ENCODE measurements at regions not wholly inside any gene's neighbourhood (a gene's known extent, or its start where the extent isn't known, plus 50 kb on each side); places are given as distances from the start of the nearest gene placed in this dataset.
A peak's percentile ranks its signal among the peaks of the same experiment; 100 is the strongest.
"Not testable (repeated sequence)": the region's sequence is repeated elsewhere in the genome, so short reads cannot be mapped to it uniquely, and the experiment has no call there.

- not testable (repeated sequence) for H2BK5ac ChIP-seq (ENCODE audit: low read length); H3K9me3 ChIP-seq (replicated peaks in 1 of 2; ENCODE audit: control insufficient read depth in 2 of 2, insufficient read depth in 1 of 2, low read depth in 1 of 2, low read length in 2 of 2); H2AFZ ChIP-seq (ENCODE audit: low read length); H4K91ac ChIP-seq (ENCODE audit: low read depth, low read length, poor library complexity); H2BK15ac ChIP-seq (ENCODE audit: low read length); H3K27me3 ChIP-seq (ENCODE audit: control insufficient read depth in 3 of 3, insufficient read depth in 3 of 3, low read depth in 1 of 3, low read length in 3 of 3); H3K4ac ChIP-seq (ENCODE audit: low read length); H3K4me1 ChIP-seq (ENCODE audit: control insufficient read depth in 2 of 2, insufficient read depth in 1 of 2, low read depth in 1 of 2, low read length in 2 of 2); H4K8ac ChIP-seq (ENCODE audit: low read depth, low read length); DNase-seq (ENCODE audit: low spot score); H3K14ac ChIP-seq (ENCODE audit: low read length); H3K4me2 ChIP-seq (ENCODE audit: insufficient read depth, low read length, poor library complexity, severe bottlenecking); H2AK5ac ChIP-seq (ENCODE audit: low read depth, low read length); H2BK120ac ChIP-seq (ENCODE audit: low read depth, low read length); H2BK12ac ChIP-seq (ENCODE audit: low read length); H3K27ac ChIP-seq (replicated peaks; ENCODE audit: low read length); H3K23ac ChIP-seq (ENCODE audit: low read depth, low read length, poor library complexity); H3K79me1 ChIP-seq (ENCODE audit: low read depth, low read length); H3K4me3 ChIP-seq (ENCODE audit: low read length in 2 of 2); H3K36me3 ChIP-seq (replicated peaks in 1 of 2; ENCODE audit: control insufficient read depth in 2 of 2, insufficient read depth in 2 of 2, low read length in 2 of 2); H3K18ac ChIP-seq (ENCODE audit: low read length); H3K9ac ChIP-seq (ENCODE audit: low read depth, low read length, poor library complexity)
- no CpG with 5 or more reads among the region's 6 CpGs for WGBS, 2 donors (ENCODE audit: extremely low coverage in 2 of 2, insufficient read length in 2 of 2, insufficient replicate concordance in 1 of 2)
These were observed 444.3 kb upstream of the AMELY start for GRCh38 chrY:7355891-7356290.

- DNase-seq (ENCODE audit: low spot score), result peak; percentile 45
- H3K27ac ChIP-seq (replicated peaks; ENCODE audit: low read length), result no peak overlapping the region
These were observed 433.1 kb upstream of the AMELY start for GRCh38 chrY:7344661-7345060.

GRCh38 chrY:7343261-7343660 lies 431.7 kb upstream of the AMELY start:
- WGBS, 2 donors (ENCODE audit: extremely low coverage in 2 of 2, insufficient read length in 2 of 2, insufficient replicate concordance in 1 of 2), result no CpG with 5 or more reads among the region's 4 CpGs
- no peak overlapping the region for H4K8ac ChIP-seq (ENCODE audit: low read depth, low read length)

More at GRCh38 chrY:7344661-7345060, 433.1 kb upstream of the AMELY start:
- H3K4me2 ChIP-seq (ENCODE audit: insufficient read depth, low read length, poor library complexity, severe bottlenecking), result no peak overlapping the region
- H3K4ac ChIP-seq (ENCODE audit: low read length), result no peak overlapping the region
- H3K4me1 ChIP-seq (ENCODE audit: control insufficient read depth in 2 of 2, insufficient read depth in 1 of 2, low read depth in 1 of 2, low read length in 2 of 2), result no peaks in the 10 kb centered on the region
- no peak overlapping the region for H3K4me3 ChIP-seq (ENCODE audit: low read length in 2 of 2)
- H2BK120ac ChIP-seq (ENCODE audit: low read depth, low read length), result no peak overlapping the region
- peaks cover 0 to 2% of the 10 kb centered on the region in 2 donors for H3K36me3 ChIP-seq (replicated peaks in 1 of 2; ENCODE audit: control insufficient read depth in 2 of 2, insufficient read depth in 2 of 2, low read length in 2 of 2)
- no peak overlapping the region for H2AK5ac ChIP-seq (ENCODE audit: low read depth, low read length)
- no peaks in the 10 kb centered on the region for H3K79me1 ChIP-seq (ENCODE audit: low read depth, low read length)
- H4K91ac ChIP-seq (ENCODE audit: low read depth, low read length, poor library complexity), result no peak overlapping the region
- no peak overlapping the region for H2BK5ac ChIP-seq (ENCODE audit: low read length)
- no peaks in the 10 kb centered on the region for H3K27me3 ChIP-seq (ENCODE audit: control insufficient read depth in 3 of 3, insufficient read depth in 3 of 3, low read depth in 1 of 3, low read length in 3 of 3)
- H2BK12ac ChIP-seq (ENCODE audit: low read length), result no peak overlapping the region
- no peak overlapping the region for H3K23ac ChIP-seq (ENCODE audit: low read depth, low read length, poor library complexity)
- H3K18ac ChIP-seq (ENCODE audit: low read length), result no peak overlapping the region
- no peak overlapping the region for H2AFZ ChIP-seq (ENCODE audit: low read length)
- no peak overlapping the region for H3K14ac ChIP-seq (ENCODE audit: low read length)
- H2BK15ac ChIP-seq (ENCODE audit: low read length), result no peak overlapping the region
- no peaks in the 10 kb centered on the region for H3K9me3 ChIP-seq (replicated peaks in 1 of 2; ENCODE audit: control insufficient read depth in 2 of 2, insufficient read depth in 1 of 2, low read depth in 1 of 2, low read length in 2 of 2)
- no peak overlapping the region for H4K8ac ChIP-seq (ENCODE audit: low read depth, low read length)
- no CpG with 5 or more reads among the region's 7 CpGs for WGBS, 2 donors (ENCODE audit: extremely low coverage in 2 of 2, insufficient read length in 2 of 2, insufficient replicate concordance in 1 of 2)
- H3K9ac ChIP-seq (ENCODE audit: low read depth, low read length, poor library complexity), result no peak overlapping the region

GRCh38 chrY:7342732-7343131 lies 431.2 kb upstream of the AMELY start:
- H3K9me3 ChIP-seq (replicated peaks in 1 of 2; ENCODE audit: control insufficient read depth in 2 of 2, insufficient read depth in 1 of 2, low read depth in 1 of 2, low read length in 2 of 2), result not testable (repeated sequence)

More at GRCh38 chrY:7343261-7343660, 431.7 kb upstream of the AMELY start:
- Histone ChIP-seq H3K18ac (ENCODE audit: low read length) (no peak overlapping the region), H3K27ac (replicated peaks; ENCODE audit: low read length) (no peak overlapping the region), H3K14ac (ENCODE audit: low read length) (no peak overlapping the region), H3K79me1 (ENCODE audit: low read depth, low read length) (no peaks in the 10 kb centered on the region), H3K4me3 (ENCODE audit: low read length in 2 of 2) (no peak overlapping the region), H3K9ac (ENCODE audit: low read depth, low read length, poor library complexity) (no peak overlapping the region), H2BK12ac (ENCODE audit: low read length) (no peak overlapping the region), H3K4me1 (ENCODE audit: control insufficient read depth in 2 of 2, insufficient read depth in 1 of 2, low read depth in 1 of 2, low read length in 2 of 2) (no peaks in the 10 kb centered on the region), H3K23ac (ENCODE audit: low read depth, low read length, poor library complexity) (no peak overlapping the region), H2AFZ (ENCODE audit: low read length) (no peak overlapping the region), H2BK5ac (ENCODE audit: low read length) (no peak overlapping the region), H3K9me3 (replicated peaks in 1 of 2; ENCODE audit: control insufficient read depth in 2 of 2, insufficient read depth in 1 of 2, low read depth in 1 of 2, low read length in 2 of 2) (no peaks in the 10 kb centered on the region), H4K91ac (ENCODE audit: low read depth, low read length, poor library complexity) (no peak overlapping the region), H2AK5ac (ENCODE audit: low read depth, low read length) (no peak overlapping the region), H3K36me3 (replicated peaks in 1 of 2; ENCODE audit: control insufficient read depth in 2 of 2, insufficient read depth in 2 of 2, low read length in 2 of 2) (peaks cover 0 to 2% of the 10 kb centered on the region in 2 donors), H3K4ac (ENCODE audit: low read length) (no peak overlapping the region), H3K4me2 (ENCODE audit: insufficient read depth, low read length, poor library complexity, severe bottlenecking) (no peak overlapping the region), H3K27me3 (ENCODE audit: control insufficient read depth in 3 of 3, insufficient read depth in 3 of 3, low read depth in 1 of 3, low read length in 3 of 3) (no peaks in the 10 kb centered on the region), H2BK15ac (ENCODE audit: low read length) (no peak overlapping the region), H2BK120ac (ENCODE audit: low read depth, low read length) (no peak overlapping the region)
- DNase-seq (ENCODE audit: low spot score), result no peak

More at GRCh38 chrY:7342732-7343131, 431.2 kb upstream of the AMELY start:
- no CpG with 5 or more reads among the region's 16 CpGs for WGBS, 2 donors (ENCODE audit: extremely low coverage in 2 of 2, insufficient read length in 2 of 2, insufficient replicate concordance in 1 of 2)
- H3K27me3 ChIP-seq (ENCODE audit: control insufficient read depth in 3 of 3, insufficient read depth in 3 of 3, low read depth in 1 of 3, low read length in 3 of 3); H4K8ac ChIP-seq (ENCODE audit: low read depth, low read length); H2BK12ac ChIP-seq (ENCODE audit: low read length); H3K18ac ChIP-seq (ENCODE audit: low read length); H3K27ac ChIP-seq (replicated peaks; ENCODE audit: low read length); H3K4ac ChIP-seq (ENCODE audit: low read length); H2AFZ ChIP-seq (ENCODE audit: low read length); H4K91ac ChIP-seq (ENCODE audit: low read depth, low read length, poor library complexity); H3K14ac ChIP-seq (ENCODE audit: low read length); H3K4me3 ChIP-seq (ENCODE audit: low read length in 2 of 2); H3K79me1 ChIP-seq (ENCODE audit: low read depth, low read length); H3K4me2 ChIP-seq (ENCODE audit: insufficient read depth, low read length, poor library complexity, severe bottlenecking); H2BK5ac ChIP-seq (ENCODE audit: low read length); H2BK120ac ChIP-seq (ENCODE audit: low read depth, low read length); H2AK5ac ChIP-seq (ENCODE audit: low read depth, low read length); H3K36me3 ChIP-seq (replicated peaks in 1 of 2; ENCODE audit: control insufficient read depth in 2 of 2, insufficient read depth in 2 of 2, low read length in 2 of 2); H3K9ac ChIP-seq (ENCODE audit: low read depth, low read length, poor library complexity); DNase-seq (ENCODE audit: low spot score); H2BK15ac ChIP-seq (ENCODE audit: low read length); H3K23ac ChIP-seq (ENCODE audit: low read depth, low read length, poor library complexity); H3K4me1 ChIP-seq (ENCODE audit: control insufficient read depth in 2 of 2, insufficient read depth in 1 of 2, low read depth in 1 of 2, low read length in 2 of 2): not testable (repeated sequence)
